ENCODE measurements at regions not wholly inside any gene's neighbourhood (a gene's known extent, or its start where the extent isn't known, plus 50 kb on each side); places are given as distances from the start of the nearest gene placed in this dataset.

DNA sequence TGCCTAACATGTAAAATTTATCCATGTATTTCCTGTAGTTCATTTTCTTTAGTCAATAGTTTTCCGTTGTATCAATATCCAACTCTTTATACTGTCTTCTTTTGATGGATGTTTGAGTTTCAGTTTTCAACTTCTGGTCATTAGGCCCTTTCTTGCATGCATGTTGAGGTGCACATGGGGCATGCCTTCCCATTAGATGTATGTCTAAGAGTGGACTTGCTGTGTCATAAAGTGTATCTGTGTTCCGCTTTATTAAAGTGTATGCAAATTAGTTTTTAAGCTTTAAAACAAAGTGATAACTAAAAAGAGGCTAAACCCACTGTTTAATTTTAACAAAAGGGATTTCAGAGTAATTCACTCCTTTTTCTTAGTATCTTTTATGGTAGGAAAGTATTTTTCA, 441.1 kb downstream of the PCNX1 start:
- H3K4me1 ChIP-seq (ENCODE audit: control insufficient read depth in 4 of 4, insufficient read depth in 4 of 4, low read length in 3 of 4), result no peaks in the 10 kb centered on the region
- 98% methylated on average over 2 of the region's 2 CpGs for WGBS

GRCh38 chr14:71348817-71349216, 441.6 kb downstream of the PCNX1 start:
- Histone ChIP-seq H3K4me3 (ENCODE audit: low read depth in 1 of 3, low read length in 3 of 3) (no peak overlapping the region), H3K9me3 (ENCODE audit: control insufficient read depth in 4 of 4, low read length in 3 of 4) (no peaks in the 10 kb centered on the region), H3K4me1 (ENCODE audit: control insufficient read depth in 4 of 4, insufficient read depth in 4 of 4, low read length in 3 of 4) (no peaks in the 10 kb centered on the region), H3K27ac (ENCODE audit: low read depth in 1 of 2, low read length in 2 of 2) (no peak overlapping the region), H3K27me3 (ENCODE audit: control insufficient read depth in 4 of 4, insufficient read depth in 4 of 4, low read length in 3 of 4) (no peaks in the 10 kb centered on the region), H3K9ac (ENCODE audit: low read depth in 1 of 2, low read length in 2 of 2) (no peak overlapping the region), H3K36me3 (ENCODE audit: control insufficient read depth in 4 of 4, insufficient read depth in 3 of 4, low read depth in 1 of 4, low read length in 3 of 4) (peaks cover 0 to 3% (median under 1%) of the 10 kb centered on the region in 4 donors)
- 97% methylated on average over 4 of the region's 4 CpGs for WGBS
- TF ChIP-seq FOXA1 (IDR thresholded peaks at IDR 0.05), result no peak
- TF ChIP-seq, protein P1, sequence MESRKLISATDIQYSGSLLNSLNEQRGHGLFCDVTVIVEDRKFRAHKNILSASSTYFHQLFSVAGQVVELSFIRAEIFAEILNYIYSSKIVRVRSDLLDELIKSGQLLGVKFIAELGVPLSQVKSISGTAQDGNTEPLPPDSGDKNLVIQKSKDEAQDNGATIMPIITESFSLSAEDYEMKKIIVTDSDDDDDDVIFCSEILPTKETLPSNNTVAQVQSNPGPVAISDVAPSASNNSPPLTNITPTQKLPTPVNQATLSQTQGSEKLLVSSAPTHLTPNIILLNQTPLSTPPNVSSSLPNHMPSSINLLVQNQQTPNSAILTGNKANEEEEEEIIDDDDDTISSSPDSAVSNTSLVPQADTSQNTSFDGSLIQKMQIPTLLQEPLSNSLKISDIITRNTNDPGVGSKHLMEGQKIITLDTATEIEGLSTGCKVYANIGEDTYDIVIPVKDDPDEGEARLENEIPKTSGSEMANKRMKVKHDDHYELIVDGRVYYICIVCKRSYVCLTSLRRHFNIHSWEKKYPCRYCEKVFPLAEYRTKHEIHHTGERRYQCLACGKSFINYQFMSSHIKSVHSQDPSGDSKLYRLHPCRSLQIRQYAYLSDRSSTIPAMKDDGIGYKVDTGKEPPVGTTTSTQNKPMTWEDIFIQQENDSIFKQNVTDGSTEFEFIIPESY (IDR thresholded peaks at IDR 0.05), result no peak
- TF ChIP-seq SP1 (IDR thresholded peaks at IDR 0.05), result no peak
- no peak for TF ChIP-seq NR2F2 (IDR thresholded peaks at IDR 0.05)
- no peak for TF ChIP-seq RXRA (IDR thresholded peaks at IDR 0.05)
- DNase-seq (ENCODE audit: low spot score), result no peak

More for the DNA sequence above, 441.1 kb downstream of the PCNX1 start:
- Histone ChIP-seq H3K9me3 (ENCODE audit: control insufficient read depth in 4 of 4, low read length in 3 of 4) (no peaks in the 10 kb centered on the region), H3K9ac (ENCODE audit: low read depth in 1 of 2, low read length in 2 of 2) (no peak overlapping the region), H3K27me3 (ENCODE audit: control insufficient read depth in 4 of 4, insufficient read depth in 4 of 4, low read length in 3 of 4) (no peaks in the 10 kb centered on the region), H3K27ac (ENCODE audit: low read depth in 1 of 2, low read length in 2 of 2) (no peak overlapping the region), H3K4me3 (ENCODE audit: low read depth in 1 of 3, low read length in 3 of 3) (no peak overlapping the region), H3K36me3 (ENCODE audit: control insufficient read depth in 4 of 4, insufficient read depth in 3 of 4, low read depth in 1 of 4, low read length in 3 of 4) (peaks cover 0 to 2% (median under 1%) of the 10 kb centered on the region in 4 donors)
- no peak for DNase-seq (ENCODE audit: low spot score)
- TF ChIP-seq, protein P2, sequence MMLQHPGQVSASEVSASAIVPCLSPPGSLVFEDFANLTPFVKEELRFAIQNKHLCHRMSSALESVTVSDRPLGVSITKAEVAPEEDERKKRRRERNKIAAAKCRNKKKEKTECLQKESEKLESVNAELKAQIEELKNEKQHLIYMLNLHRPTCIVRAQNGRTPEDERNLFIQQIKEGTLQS (IDR thresholded peaks at IDR 0.05), result no peak

DNA sequence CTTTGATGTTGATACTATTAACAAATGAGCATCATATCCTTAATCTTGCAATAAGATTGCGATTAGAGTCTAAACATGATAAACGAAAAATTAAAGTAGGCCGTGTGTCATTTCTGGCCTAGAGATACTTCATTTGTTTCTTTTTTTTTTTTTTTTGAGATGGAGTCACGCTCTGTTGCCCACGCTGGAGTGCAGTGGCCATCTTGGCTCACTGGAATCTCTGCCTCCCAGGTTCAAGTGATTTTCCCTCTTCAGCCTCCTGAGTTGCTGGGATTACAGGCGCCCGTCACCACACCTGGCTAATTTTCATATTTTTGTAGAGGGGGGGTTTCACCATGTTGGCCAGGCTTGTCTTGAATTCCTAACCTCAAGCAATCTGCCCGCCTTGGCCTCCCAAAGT, 446.9 kb downstream of the PCNX1 start:
- no peak overlapping the region for H3K27ac ChIP-seq (ENCODE audit: low read depth in 1 of 2, low read length in 2 of 2)
- peaks cover 0 to 10% (median 7%) of the 10 kb centered on the region in 4 donors for H3K4me1 ChIP-seq (ENCODE audit: control insufficient read depth in 4 of 4, insufficient read depth in 4 of 4, low read length in 3 of 4)
- H3K36me3 ChIP-seq (ENCODE audit: control insufficient read depth in 4 of 4, insufficient read depth in 3 of 4, low read depth in 1 of 4, low read length in 3 of 4), result peaks cover 0 to 3% (median under 1%) of the 10 kb centered on the region in 4 donors
- H3K27me3 ChIP-seq (ENCODE audit: control insufficient read depth in 4 of 4, insufficient read depth in 4 of 4, low read length in 3 of 4), result no peaks in the 10 kb centered on the region
- H3K9me3 ChIP-seq (ENCODE audit: control insufficient read depth in 4 of 4, low read length in 3 of 4), result no peaks in the 10 kb centered on the region
- no peak overlapping the region for H3K9ac ChIP-seq (ENCODE audit: low read depth in 1 of 2, low read length in 2 of 2)
- DNase-seq (ENCODE audit: low spot score), result no peak
- no peak overlapping the region for H3K4me3 ChIP-seq (ENCODE audit: low read depth in 1 of 3, low read length in 3 of 3)
- TF ChIP-seq FOXA1 (IDR thresholded peaks at IDR 0.05), result no peak
- TF ChIP-seq JUND (IDR thresholded peaks at IDR 0.05), result no peak
- TF ChIP-seq SP1 (IDR thresholded peaks at IDR 0.05), result no peak
- no peak for TF ChIP-seq YY1 (IDR thresholded peaks at IDR 0.05)
- no peak for TF ChIP-seq EGR1 (IDR thresholded peaks at IDR 0.05; ENCODE audit: low read depth in 2 of 2)
- TF ChIP-seq MAX (IDR thresholded peaks at IDR 0.05), result no peak
- no peak for TF ChIP-seq NR2F2 (IDR thresholded peaks at IDR 0.05)
- no peak for TF ChIP-seq REST (IDR thresholded peaks at IDR 0.05)
- no peak for TF ChIP-seq TAF1 (conservative IDR thresholded peaks at IDR 0.05)
- TF ChIP-seq, protein P1 (IDR thresholded peaks at IDR 0.05), result no peak
- TF ChIP-seq, protein P2 (IDR thresholded peaks at IDR 0.05), result no peak
- TF ChIP-seq RAD21 (IDR thresholded peaks at IDR 0.05), result no peak
- WGBS, result 99% methylated on average over 8 of the region's 8 CpGs
